ENCODE measurements at regions not wholly inside any gene's neighbourhood (a gene's known extent, or its start where the extent isn't known, plus 50 kb on each side); places are given as distances from the start of the nearest gene placed in this dataset.

DNA sequence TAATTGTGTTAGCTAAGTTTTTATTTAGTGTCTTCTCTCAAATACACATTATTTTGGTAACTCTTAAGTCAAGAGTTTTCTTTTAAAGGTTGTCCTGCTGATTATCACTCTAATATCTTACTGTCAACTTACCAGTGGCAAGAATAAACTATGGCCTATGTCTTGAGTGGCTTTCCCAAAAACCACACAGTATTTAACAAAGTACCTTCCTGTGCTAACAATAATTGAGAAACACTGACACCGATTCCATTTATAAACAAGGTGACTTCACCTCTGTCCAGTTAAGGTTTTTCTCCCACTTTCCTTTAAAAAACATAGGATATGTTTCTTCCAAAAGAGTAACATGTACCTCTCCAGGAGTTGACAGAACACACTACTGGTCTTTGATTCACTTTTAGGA, 234.3 kb upstream of the CD96 start (continued):
- TF ChIP-seq, protein P1, sequence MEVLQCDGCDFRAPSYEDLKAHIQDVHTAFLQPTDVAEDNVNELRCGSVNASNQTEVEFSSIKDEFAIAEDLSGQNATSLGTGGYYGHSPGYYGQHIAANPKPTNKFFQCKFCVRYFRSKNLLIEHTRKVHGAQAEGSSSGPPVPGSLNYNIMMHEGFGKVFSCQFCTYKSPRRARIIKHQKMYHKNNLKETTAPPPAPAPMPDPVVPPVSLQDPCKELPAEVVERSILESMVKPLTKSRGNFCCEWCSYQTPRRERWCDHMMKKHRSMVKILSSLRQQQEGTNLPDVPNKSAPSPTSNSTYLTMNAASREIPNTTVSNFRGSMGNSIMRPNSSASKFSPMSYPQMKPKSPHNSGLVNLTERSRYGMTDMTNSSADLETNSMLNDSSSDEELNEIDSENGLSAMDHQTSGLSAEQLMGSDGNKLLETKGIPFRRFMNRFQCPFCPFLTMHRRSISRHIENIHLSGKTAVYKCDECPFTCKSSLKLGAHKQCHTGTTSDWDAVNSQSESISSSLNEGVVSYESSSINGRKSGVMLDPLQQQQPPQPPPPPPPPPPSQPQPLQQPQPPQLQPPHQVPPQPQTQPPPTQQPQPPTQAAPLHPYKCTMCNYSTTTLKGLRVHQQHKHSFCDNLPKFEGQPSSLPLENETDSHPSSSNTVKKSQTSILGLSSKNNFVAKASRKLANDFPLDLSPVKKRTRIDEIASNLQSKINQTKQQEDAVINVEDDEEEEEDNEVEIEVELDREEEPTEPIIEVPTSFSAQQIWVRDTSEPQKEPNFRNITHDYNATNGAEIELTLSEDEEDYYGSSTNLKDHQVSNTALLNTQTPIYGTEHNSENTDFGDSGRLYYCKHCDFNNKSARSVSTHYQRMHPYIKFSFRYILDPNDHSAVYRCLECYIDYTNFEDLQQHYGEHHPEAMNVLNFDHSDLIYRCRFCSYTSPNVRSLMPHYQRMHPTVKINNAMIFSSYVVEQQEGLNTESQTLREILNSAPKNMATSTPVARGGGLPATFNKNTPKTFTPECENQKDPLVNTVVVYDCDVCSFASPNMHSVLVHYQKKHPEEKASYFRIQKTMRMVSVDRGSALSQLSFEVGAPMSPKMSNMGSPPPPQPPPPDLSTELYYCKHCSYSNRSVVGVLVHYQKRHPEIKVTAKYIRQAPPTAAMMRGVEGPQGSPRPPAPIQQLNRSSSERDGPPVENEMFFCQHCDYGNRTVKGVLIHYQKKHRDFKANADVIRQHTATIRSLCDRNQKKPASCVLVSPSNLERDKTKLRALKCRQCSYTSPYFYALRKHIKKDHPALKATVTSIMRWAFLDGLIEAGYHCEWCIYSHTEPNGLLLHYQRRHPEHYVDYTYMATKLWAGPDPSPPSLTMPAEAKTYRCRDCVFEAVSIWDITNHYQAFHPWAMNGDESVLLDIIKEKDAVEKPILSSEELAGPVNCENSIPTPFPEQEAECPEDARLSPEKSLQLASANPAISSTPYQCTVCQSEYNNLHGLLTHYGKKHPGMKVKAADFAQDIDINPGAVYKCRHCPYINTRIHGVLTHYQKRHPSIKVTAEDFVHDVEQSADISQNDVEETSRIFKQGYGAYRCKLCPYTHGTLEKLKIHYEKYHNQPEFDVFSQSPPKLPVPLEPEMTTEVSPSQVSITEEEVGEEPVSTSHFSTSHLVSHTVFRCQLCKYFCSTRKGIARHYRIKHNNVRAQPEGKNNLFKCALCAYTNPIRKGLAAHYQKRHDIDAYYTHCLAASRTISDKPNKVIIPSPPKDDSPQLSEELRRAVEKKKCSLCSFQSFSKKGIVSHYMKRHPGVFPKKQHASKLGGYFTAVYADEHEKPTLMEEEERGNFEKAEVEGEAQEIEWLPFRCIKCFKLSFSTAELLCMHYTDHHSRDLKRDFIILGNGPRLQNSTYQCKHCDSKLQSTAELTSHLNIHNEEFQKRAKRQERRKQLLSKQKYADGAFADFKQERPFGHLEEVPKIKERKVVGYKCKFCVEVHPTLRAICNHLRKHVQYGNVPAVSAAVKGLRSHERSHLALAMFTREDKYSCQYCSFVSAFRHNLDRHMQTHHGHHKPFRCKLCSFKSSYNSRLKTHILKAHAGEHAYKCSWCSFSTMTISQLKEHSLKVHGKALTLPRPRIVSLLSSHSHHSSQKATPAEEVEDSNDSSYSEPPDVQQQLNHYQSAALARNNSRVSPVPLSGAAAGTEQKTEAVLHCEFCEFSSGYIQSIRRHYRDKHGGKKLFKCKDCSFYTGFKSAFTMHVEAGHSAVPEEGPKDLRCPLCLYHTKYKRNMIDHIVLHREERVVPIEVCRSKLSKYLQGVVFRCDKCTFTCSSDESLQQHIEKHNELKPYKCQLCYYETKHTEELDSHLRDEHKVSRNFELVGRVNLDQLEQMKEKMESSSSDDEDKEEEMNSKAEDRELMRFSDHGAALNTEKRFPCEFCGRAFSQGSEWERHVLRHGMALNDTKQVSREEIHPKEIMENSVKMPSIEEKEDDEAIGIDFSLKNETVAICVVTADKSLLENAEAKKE (CRISPR knock-in tag; IDR thresholded peaks at IDR 0.05): no peak

DNA sequence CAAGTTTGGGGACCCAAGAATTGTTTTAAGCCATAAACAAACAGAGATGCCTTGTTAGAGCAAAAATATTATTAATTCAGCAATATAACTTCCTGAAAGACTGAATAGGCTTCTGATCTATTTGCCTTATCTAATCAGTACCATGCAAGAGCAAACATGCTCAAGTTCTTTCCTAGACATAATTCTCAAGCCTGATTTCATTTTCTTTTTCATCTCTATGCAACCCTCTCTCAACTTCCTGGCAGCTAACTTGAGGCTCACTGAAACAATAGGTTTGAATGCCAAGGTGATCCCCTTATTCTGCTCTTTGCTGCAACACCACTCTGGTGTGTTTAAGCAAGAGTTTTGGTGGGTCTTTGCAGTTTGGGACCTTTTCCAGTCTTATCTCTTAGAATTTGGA, 230.9 kb upstream of the CD96 start:
- H2AFZ ChIP-seq: 0 out of 2 replicates have a peak overlapping the region, but pooled peaks have one; percentile 53
- ATAC-seq: no peak
- H3K36me3 Mint-ChIP-seq (ENCODE audit: low read depth): no peaks in the 10 kb centered on the region
- TF ChIP-seq EZH2 (IDR thresholded peaks at IDR 0.05; ENCODE audit: low read depth, unreplicated experiment): no peak
- TF ChIP-seq, protein P2, sequence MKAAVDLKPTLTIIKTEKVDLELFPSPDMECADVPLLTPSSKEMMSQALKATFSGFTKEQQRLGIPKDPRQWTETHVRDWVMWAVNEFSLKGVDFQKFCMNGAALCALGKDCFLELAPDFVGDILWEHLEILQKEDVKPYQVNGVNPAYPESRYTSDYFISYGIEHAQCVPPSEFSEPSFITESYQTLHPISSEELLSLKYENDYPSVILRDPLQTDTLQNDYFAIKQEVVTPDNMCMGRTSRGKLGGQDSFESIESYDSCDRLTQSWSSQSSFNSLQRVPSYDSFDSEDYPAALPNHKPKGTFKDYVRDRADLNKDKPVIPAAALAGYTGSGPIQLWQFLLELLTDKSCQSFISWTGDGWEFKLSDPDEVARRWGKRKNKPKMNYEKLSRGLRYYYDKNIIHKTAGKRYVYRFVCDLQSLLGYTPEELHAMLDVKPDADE (IDR thresholded peaks at IDR 0.05): no peak
- no peak for TF ChIP-seq CREB1 (CRISPR knock-in tag; IDR thresholded peaks at IDR 0.05; ENCODE audit: low read depth)
- no peak for TF ChIP-seq STAT1 (IDR thresholded peaks at IDR 0.05; ENCODE audit: unreplicated experiment)
- TF ChIP-seq ZNF114 (CRISPR knock-in tag; IDR thresholded peaks at IDR 0.05): no peak
- no peak for TF ChIP-seq ZNF331 (CRISPR knock-in tag; IDR thresholded peaks at IDR 0.05; ENCODE audit: low read depth)
- TF ChIP-seq, protein P1 (CRISPR knock-in tag; IDR thresholded peaks at IDR 0.05): no peak

More for the DNA sequence above, 230.9 kb upstream of the CD96 start:
- Histone ChIP-seq H3K27ac (ENCODE audit: low read depth) (no peak overlapping the region), H3K4me2 (no peak overlapping the region), H3K4me3 (no peak overlapping the region), H3K4me1 (ENCODE audit: insufficient read depth) (no peaks in the 10 kb centered on the region), H4K20me1 (replicated peaks; ENCODE audit: insufficient read depth) (no peaks in the 10 kb centered on the region), H3K27me3 (ENCODE audit: insufficient read depth) (no peaks in the 10 kb centered on the region), H3K9me2 (ENCODE audit: insufficient read depth) (no peaks in the 10 kb centered on the region), H3F3A (replicated peaks; ENCODE audit: low read depth) (no peaks in the 10 kb centered on the region), H3K36me3 (ENCODE audit: insufficient read depth) (no peaks in the 10 kb centered on the region), H3K79me2 (replicated peaks; ENCODE audit: insufficient read depth) (no peaks in the 10 kb centered on the region)
- H3K27ac Mint-ChIP-seq: no peak overlapping the region
- H3K4me1 Mint-ChIP-seq: peaks cover 3% of the 10 kb centered on the region; the same call in 2 of the 3 replicates
- H3K27me3 Mint-ChIP-seq (ENCODE audit: insufficient read depth, low read depth, poor library complexity): peaks cover 2% of the 10 kb centered on the region
- no peaks in the 10 kb centered on the region for H3K9me3 Mint-ChIP-seq
- DNase-seq (ENCODE audit: low spot score): no peak
- H3K4me3 Mint-ChIP-seq: no peak overlapping the region
